Neural progenitor cell (in vitro differentiated cells): ENCODE measurements at regions not wholly inside any gene's neighbourhood (a gene's known extent, or its start where the extent isn't known, plus 50 kb on each side); places are given as distances from the start of the nearest gene placed in this dataset.

Experiments used
- DNase-seq: peaks from one replicate; pipeline ENCODE4 v3.0.0-alpha.2; 2016; ENCODE audit warnings: low spot score
- H2AFZ ChIP-seq: fragments of 200-600 bp; sonication (generic); replicated peaks from 2 replicates; pipeline ENCODE4 v1.6.1; 2016; ENCODE audit warnings: antibody characterized with exemption
- H3F3A ChIP-seq: fragments of 200-600 bp; sonication (generic); 2 replicates; pipeline ENCODE4 v1.6.1; 2016; ENCODE audit warnings: antibody characterized with exemption, low read depth
- H3K27ac ChIP-seq: fragments of 200-600 bp; sonication (generic); 2 replicates; pipeline ENCODE4 v1.5.1; 2016; ENCODE audit warnings: mild to moderate bottlenecking
- H3K27me3 ChIP-seq: fragments of 200-600 bp; sonication (generic); 2 replicates; pipeline ENCODE4 v1.6.1; 2016; ENCODE audit warnings: mild to moderate bottlenecking, moderate library complexity
- H3K36me3 ChIP-seq: fragments of 200-600 bp; sonication (generic); 2 replicates; pipeline ENCODE4 v1.5.1; 2016
- H3K4me1 ChIP-seq: fragments of 200-600 bp; sonication (generic); 2 replicates; pipeline ENCODE4 v1.6.1; 2016; ENCODE audit warnings: mixed run types
- H3K4me2 ChIP-seq: fragments of 200-600 bp; sonication (generic); 2 replicates; pipeline ENCODE4 v1.6.1; 2016
- H3K4me3 ChIP-seq: fragments of 200-600 bp; sonication (generic); 2 replicates; pipeline ENCODE4 v1.5.1; 2016
- H3K79me2 ChIP-seq: fragments of 200-600 bp; sonication (generic); 2 replicates; pipeline ENCODE4 v1.6.1; 2016; ENCODE audit warnings: low read depth
- H3K9ac ChIP-seq: fragments of 200-600 bp; sonication (generic); 2 replicates; pipeline ENCODE4 v1.6.1; 2016
- H3K9me3 ChIP-seq: fragments of 200-600 bp; sonication (generic); 2 replicates; pipeline ENCODE4 v1.5.1; 2016; ENCODE audit warnings: low read depth
- H4K20me1 ChIP-seq: fragments of 200-600 bp; sonication (generic); 2 replicates; pipeline ENCODE4 v1.6.1; 2016; ENCODE audit warnings: low read depth
- H3K27ac Mint-ChIP-seq: 3 replicates; pipeline ENCODE4 v1.8.0; 2021; ENCODE audit warnings: mixed read lengths
- H3K27me3 Mint-ChIP-seq: 2 replicates; pipeline ENCODE4 v1.8.0; 2022; ENCODE audit warnings: low read depth, mild to moderate bottlenecking, inconsistent platforms, moderate library complexity, mixed read lengths; ENCODE audit not compliant: insufficient read depth
- H3K36me3 Mint-ChIP-seq: 3 replicates; pipeline ENCODE4 v1.8.0; 2021; ENCODE audit warnings: mixed read lengths
- H3K4me1 Mint-ChIP-seq: 3 replicates; pipeline ENCODE4 v1.8.0; 2021; ENCODE audit warnings: mixed read lengths
- H3K4me3 Mint-ChIP-seq: 3 replicates; pipeline ENCODE4 v1.8.0; 2021; ENCODE audit warnings: mild to moderate bottlenecking, moderate library complexity, mixed read lengths
- H3K9me3 Mint-ChIP-seq: 3 replicates; pipeline ENCODE4 v1.8.0; 2020; ENCODE audit warnings: mixed read lengths
- CTCF ChIP-seq: fragments of 200-600 bp; sonication (generic); IDR thresholded peaks from 2 replicates; pipeline ENCODE4 v1.5.1; 2017; ENCODE audit warnings: antibody characterized with exemption, mild to moderate bottlenecking
- EZH2 ChIP-seq: fragments of 200-600 bp; sonication (generic); IDR thresholded peaks from 2 replicates; pipeline ENCODE4 v1.6.1; 2017; ENCODE audit warnings: antibody characterized with exemption, mild to moderate bottlenecking, moderate library complexity
- EZH2phosphoT487 ChIP-seq: fragments of 200-600 bp; sonication (generic); IDR thresholded peaks from 2 replicates; pipeline ENCODE4 v1.6.1; 2017; ENCODE audit warnings: antibody characterized with exemption

DNA sequence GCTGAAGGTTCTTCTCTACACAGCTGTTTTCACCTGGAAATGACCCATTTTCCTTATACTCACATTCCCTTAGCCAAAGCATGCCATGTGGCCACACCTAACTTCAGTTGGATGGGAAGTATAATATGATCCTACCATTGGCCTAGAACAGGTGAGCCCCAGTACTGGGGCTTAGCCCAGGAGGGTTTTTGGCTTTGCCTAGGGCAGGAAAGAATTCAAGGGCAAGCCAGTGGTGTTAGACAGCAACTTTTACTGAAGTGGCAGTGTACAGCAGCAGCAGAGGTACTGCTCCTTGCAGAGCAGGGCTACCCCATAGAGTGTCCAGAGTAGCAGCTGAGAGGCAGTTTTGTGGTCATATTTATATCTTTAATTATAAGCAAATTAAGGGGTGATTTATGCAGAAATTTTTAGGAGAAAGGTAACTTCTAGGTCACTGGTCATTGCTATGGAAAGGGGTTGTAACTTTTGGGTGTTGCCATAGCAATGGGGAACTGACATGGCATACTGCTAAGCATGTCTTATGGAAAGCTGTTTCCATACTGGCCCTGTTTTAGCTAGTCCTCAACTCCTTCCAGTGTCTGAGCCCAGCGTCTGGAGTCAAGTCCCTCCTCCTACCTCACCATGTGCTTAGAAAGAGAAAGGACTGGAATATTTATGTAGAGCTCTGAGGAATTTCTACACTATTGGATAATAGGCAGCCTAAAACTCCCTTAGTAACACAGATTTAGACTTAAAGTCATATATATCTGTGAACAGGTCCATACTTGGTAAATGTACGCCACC, 109.0 kb upstream of the DTNA start:
- Histone ChIP-seq H3K4me1 (no peaks in the 10 kb centered on the region), H3K27ac (no peak overlapping the region), H3K9ac (no peak overlapping the region), H3K4me2 (no peak overlapping the region), H3K9me3 (no peaks in the 10 kb centered on the region), H2AFZ (peak overlapping the region; percentile 53), H3K27me3 (no peaks in the 10 kb centered on the region), H3F3A (no peaks in the 10 kb centered on the region), H4K20me1 (no peaks in the 10 kb centered on the region), H3K79me2 (no peaks in the 10 kb centered on the region), H3K4me3 (no peak overlapping the region), H3K36me3 (no peaks in the 10 kb centered on the region)
- no peaks in the 10 kb centered on the region for H3K36me3 Mint-ChIP-seq
- TF ChIP-seq EZH2phosphoT487: no peak
- no peak for TF ChIP-seq EZH2
- no peak for TF ChIP-seq CTCF
- H3K27ac Mint-ChIP-seq: no peak overlapping the region
- no peak for DNase-seq
- H3K4me1 Mint-ChIP-seq: peaks cover under 1% of the 10 kb centered on the region
- no peak overlapping the region for H3K4me3 Mint-ChIP-seq
- no peaks in the 10 kb centered on the region for H3K27me3 Mint-ChIP-seq
- H3K9me3 Mint-ChIP-seq: no peaks in the 10 kb centered on the region

DNA sequence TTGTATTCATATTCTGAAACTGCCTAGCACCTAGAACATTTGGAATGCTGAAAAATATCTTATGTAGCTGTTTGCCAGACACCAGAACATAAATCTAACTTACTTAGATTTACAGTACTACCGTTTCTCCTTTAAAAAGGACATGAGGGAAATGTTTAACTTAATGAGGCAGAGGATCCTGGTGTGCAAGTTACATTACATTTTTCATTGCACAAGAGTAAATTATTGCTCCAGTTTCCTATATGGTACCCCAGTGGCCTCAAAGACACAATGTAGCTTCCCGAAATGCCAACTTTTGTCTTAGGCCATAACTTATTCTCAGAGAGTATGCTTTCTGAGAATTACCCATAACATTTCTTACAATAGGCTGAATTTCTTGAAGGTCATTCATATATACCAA, 105.5 kb upstream of the DTNA start:
- Mint-ChIP-seq H3K36me3 (no peaks in the 10 kb centered on the region), H3K9me3 (no peaks in the 10 kb centered on the region), H3K27me3 (no peaks in the 10 kb centered on the region), H3K4me3 (no peak overlapping the region), H3K27ac (no peak overlapping the region), H3K4me1 (no peaks in the 10 kb centered on the region)
- H3K4me2 ChIP-seq: no peak overlapping the region
- H3K4me1 ChIP-seq: no peaks in the 10 kb centered on the region
- no peaks in the 10 kb centered on the region for H3K9me3 ChIP-seq
- H3F3A ChIP-seq: no peaks in the 10 kb centered on the region
- no peaks in the 10 kb centered on the region for H3K36me3 ChIP-seq
- no peaks in the 10 kb centered on the region for H4K20me1 ChIP-seq
- DNase-seq: no peak
- H3K79me2 ChIP-seq: no peaks in the 10 kb centered on the region
- H2AFZ ChIP-seq: no peak overlapping the region
- H3K9ac ChIP-seq: no peak overlapping the region
- no peaks in the 10 kb centered on the region for H3K27me3 ChIP-seq
- no peak overlapping the region for H3K4me3 ChIP-seq
- no peak overlapping the region for H3K27ac ChIP-seq
- TF ChIP-seq EZH2 (no peak), EZH2phosphoT487 (no peak), CTCF (no peak)

DNA sequence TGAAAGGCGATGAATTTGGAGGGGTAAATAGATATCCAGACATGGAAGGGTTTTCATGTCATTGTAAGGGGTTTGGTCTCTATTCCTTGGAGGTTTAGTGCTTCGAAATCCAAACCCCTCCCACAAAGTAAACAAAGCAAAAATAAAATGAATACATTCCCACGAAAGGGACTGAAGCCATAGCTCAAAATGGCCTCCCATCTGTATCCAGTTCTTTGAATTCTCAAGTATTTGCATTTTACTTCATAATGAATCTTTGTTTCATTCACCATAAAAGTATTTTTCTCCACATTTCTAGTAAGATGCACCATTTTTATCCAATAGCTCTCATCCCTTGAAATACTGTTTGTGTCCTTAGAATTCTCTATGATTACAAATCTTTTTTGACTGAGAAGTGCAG, 103.2 kb upstream of the DTNA start:
- Mint-ChIP-seq H3K4me1 (no peaks in the 10 kb centered on the region), H3K27ac (no peak overlapping the region), H3K36me3 (no peaks in the 10 kb centered on the region), H3K4me3 (no peak overlapping the region), H3K9me3 (no peaks in the 10 kb centered on the region), H3K27me3 (no peaks in the 10 kb centered on the region)
- no peaks in the 10 kb centered on the region for H4K20me1 ChIP-seq
- H3K4me2 ChIP-seq: no peak overlapping the region
- no peaks in the 10 kb centered on the region for H3K79me2 ChIP-seq
- DNase-seq: no peak
- no peaks in the 10 kb centered on the region for H3K9me3 ChIP-seq
- H3K9ac ChIP-seq: no peak overlapping the region
- H3K27me3 ChIP-seq: no peaks in the 10 kb centered on the region
- H3K4me1 ChIP-seq: no peaks in the 10 kb centered on the region
- H3F3A ChIP-seq: no peaks in the 10 kb centered on the region
- H2AFZ ChIP-seq: no peak overlapping the region
- no peaks in the 10 kb centered on the region for H3K36me3 ChIP-seq
- H3K27ac ChIP-seq: no peak overlapping the region
- TF ChIP-seq EZH2: no peak
- TF ChIP-seq EZH2phosphoT487: no peak
- TF ChIP-seq CTCF: no peak
- no peak overlapping the region for H3K4me3 ChIP-seq
